Natural killer cell (primary cell): ENCODE measurements at regions not wholly inside any gene's neighbourhood (a gene's known extent, or its start where the extent isn't known, plus 50 kb on each side); places are given as distances from the start of the nearest gene placed in this dataset.

Source experiments
- ATAC-seq, 3 donors: fragments of 150-1000 bp in 2 of 3; fragments of 200-7000 bp in 1 of 3; cut with Tn5 transposase; 1 replicate in 1 of 3; 2 replicates in 2 of 3; pipeline ENCODE4 v1.10.0; 2021; ENCODE audit warnings: mild to moderate bottlenecking in 2 of 3, moderate library complexity in 2 of 3
- DNase-seq, 2 donors: peaks; one replicate each; pipeline versions ENCODE4 v3.0.0 to v3.0.0-alpha.2; 2013 to 2021; ENCODE audit warnings: mixed read lengths in 1 of 2
- H3K27ac ChIP-seq: one replicate; pipeline ENCODE4 v1.5.1; 2013; ENCODE audit warnings: mild to moderate bottlenecking, low read length
- H3K27me3 ChIP-seq: one replicate; pipeline ENCODE4 v1.6.1; 2013; ENCODE audit warnings: low read length; ENCODE audit not compliant: control insufficient read depth, insufficient read depth
- H3K36me3 ChIP-seq: one replicate; pipeline ENCODE4 v1.6.1; 2013; ENCODE audit warnings: low read length; ENCODE audit not compliant: control insufficient read depth, insufficient read depth
- H3K4me1 ChIP-seq: one replicate; pipeline ENCODE4 v1.6.1; 2013; ENCODE audit warnings: low read length; ENCODE audit not compliant: control insufficient read depth, insufficient read depth
- H3K4me3 ChIP-seq: one replicate; pipeline ENCODE4 v1.5.1; 2013; ENCODE audit warnings: low read length
- H3K9me3 ChIP-seq: one replicate; pipeline ENCODE4 v1.6.1; 2013; ENCODE audit warnings: low read length; ENCODE audit not compliant: control insufficient read depth, insufficient read depth
- H3K27ac Mint-ChIP-seq, 2 donors: one replicate each; pipeline ENCODE4 v1.8.0; 2022; ENCODE audit warnings: mild to moderate bottlenecking in 2 of 2, mixed read lengths in 2 of 2, moderate library complexity in 1 of 2
- H3K27me3 Mint-ChIP-seq, 2 donors: one replicate each; pipeline ENCODE4 v1.8.0; 2022; ENCODE audit warnings: low read depth in 2 of 2, mixed read lengths in 2 of 2
- H3K36me3 Mint-ChIP-seq: one replicate; pipeline ENCODE4 v1.8.0; 2022; ENCODE audit warnings: mixed read lengths
- H3K4me1 Mint-ChIP-seq, 2 donors: one replicate each; pipeline ENCODE4 v1.8.0; 2022; ENCODE audit warnings: mixed read lengths in 2 of 2
- H3K4me3 Mint-ChIP-seq: one replicate; pipeline ENCODE4 v1.8.0; 2022; ENCODE audit warnings: mild to moderate bottlenecking, moderate library complexity, mixed read lengths
- H3K9me3 Mint-ChIP-seq, 2 donors: one replicate each; pipeline ENCODE4 v1.8.0; 2022; ENCODE audit warnings: mixed read lengths in 2 of 2
- CTCF ChIP-seq: fragments of 200-600 bp; IDR thresholded peaks from one replicate; pipeline ENCODE4 v1.8.0; 2022; ENCODE audit warnings: antibody characterized with exemption
- WGBS: methylation state at CpG from one replicate; pipeline ENCODE4 v1.1.7; 2013; ENCODE audit warnings: missing lambda C conversion rate; ENCODE audit not compliant: insufficient coverage; 5-methylcytosine and 5-hydroxymethylcytosine counted together
- intact Hi-C: fragments of 100-400 bp; cut with micrococcal nuclease; formaldehyde crosslinking; loops from one replicate; pipeline ENCODE4 v1.14.2; 2022

GRCh38 chr13:76329004-76329403 is 557.2 kb downstream of the KCTD12 start:
- Histone ChIP-seq H3K9me3 (no peaks in the 10 kb centered on the region), H3K27ac (no peak overlapping the region), H3K4me3 (no peak overlapping the region), H3K36me3 (no peaks in the 10 kb centered on the region), H3K27me3 (no peaks in the 10 kb centered on the region), H3K4me1 (no peaks in the 10 kb centered on the region)
- Mint-ChIP-seq H3K27me3 (no peaks in the 10 kb centered on the region), H3K4me3 (no peak overlapping the region), H3K36me3 (no peaks in the 10 kb centered on the region), H3K9me3 (peaks cover 3 to 6% of the 10 kb centered on the region in 2 donors), H3K4me1 (no peaks in the 10 kb centered on the region), H3K27ac (no peak overlapping the region)
- TF ChIP-seq CTCF = no peak
- ATAC-seq (no peak), DNase-seq (no peak)
- intact Hi-C loops = no loop called here
- WGBS = 85% methylated on average over 3 of the region's 3 CpGs

GRCh38 chr13:76326343-76326742 is 559.9 kb downstream of the KCTD12 start:
- no peaks in the 10 kb centered on the region for H3K9me3 ChIP-seq
- no peak overlapping the region for H3K4me3 Mint-ChIP-seq
- H3K36me3 ChIP-seq = no peaks in the 10 kb centered on the region
- H3K4me3 ChIP-seq = no peak overlapping the region
- no peak overlapping the region for H3K27ac Mint-ChIP-seq
- ATAC-seq (no peak), DNase-seq (no peak)
- no peak overlapping the region for H3K27ac ChIP-seq
- no peak for TF ChIP-seq CTCF
- no peaks in the 10 kb centered on the region for H3K4me1 ChIP-seq
- peaks cover 6 to 9% of the 10 kb centered on the region in 2 donors for H3K9me3 Mint-ChIP-seq
- intact Hi-C loops = no loop called here
- 30% methylated on average over 1 of the region's 1 CpG for WGBS
- no peaks in the 10 kb centered on the region for H3K36me3 Mint-ChIP-seq
- no peaks in the 10 kb centered on the region for H3K27me3 Mint-ChIP-seq
- no peaks in the 10 kb centered on the region for H3K4me1 Mint-ChIP-seq
- H3K27me3 ChIP-seq = no peaks in the 10 kb centered on the region

GRCh38 chr13:76319921-76320320 is 566.3 kb downstream of the KCTD12 start:
- ATAC-seq (no peak), DNase-seq (no peak)
- no peak overlapping the region for H3K27ac ChIP-seq
- Mint-ChIP-seq H3K4me1 (no peaks in the 10 kb centered on the region), H3K36me3 (no peaks in the 10 kb centered on the region), H3K27me3 (no peaks in the 10 kb centered on the region), H3K27ac (no peak overlapping the region), H3K9me3 (peaks cover 2 to 9% of the 10 kb centered on the region in 2 donors), H3K4me3 (no peak overlapping the region)
- no peak overlapping the region for H3K4me3 ChIP-seq
- H3K9me3 ChIP-seq = no peaks in the 10 kb centered on the region
- H3K4me1 ChIP-seq = no peaks in the 10 kb centered on the region
- H3K36me3 ChIP-seq = no peaks in the 10 kb centered on the region
- TF ChIP-seq CTCF = no peak
- intact Hi-C loops = no loop called here
- no peaks in the 10 kb centered on the region for H3K27me3 ChIP-seq

- no peak for DNase-seq
- no peak for TF ChIP-seq CTCF
- no peaks in the 10 kb centered on the region for H3K27me3 Mint-ChIP-seq
- no peaks in the 10 kb centered on the region for H3K9me3 ChIP-seq
- no peaks in the 10 kb centered on the region for H3K27me3 ChIP-seq
- no peaks in the 10 kb centered on the region for H3K4me1 ChIP-seq
- H3K27ac Mint-ChIP-seq = no peak overlapping the region
- no peak overlapping the region for H3K27ac ChIP-seq
- H3K36me3 ChIP-seq = no peaks in the 10 kb centered on the region
- no peaks in the 10 kb centered on the region for H3K4me1 Mint-ChIP-seq
- no peak overlapping the region for H3K4me3 Mint-ChIP-seq
- no peak overlapping the region for H3K4me3 ChIP-seq
- no peak for ATAC-seq
- H3K36me3 Mint-ChIP-seq = no peaks in the 10 kb centered on the region
- intact Hi-C loops = no loop called here
- peaks cover 0 to 5% of the 10 kb centered on the region in 2 donors for H3K9me3 Mint-ChIP-seq
Measured at GRCh38 chr13:76316998-76317527, 569.1 kb downstream of the KCTD12 start.
